Stimulated activated CD4-positive, alpha-beta T cell treated with anti-CD3 and anti-CD28 coated beads, Interleukin-4, amount 100 ng/mL, for 48 hours (primary cell): ENCODE measurements at regions not wholly inside any gene's neighbourhood (a gene's known extent, or its start where the extent isn't known, plus 50 kb on each side); places are given as distances from the start of the nearest gene placed in this dataset.
"Not testable (repeated sequence)": the region's sequence is repeated elsewhere in the genome, so short reads cannot be mapped to it uniquely, and the experiment has no call there.

ENCODE experiments used
- DNase-seq, 2 donors: peaks; one replicate each; pipeline ENCODE4 v3.0.0-alpha.2; 2020; ENCODE audit warnings: low read depth in 2 of 2

DNA sequence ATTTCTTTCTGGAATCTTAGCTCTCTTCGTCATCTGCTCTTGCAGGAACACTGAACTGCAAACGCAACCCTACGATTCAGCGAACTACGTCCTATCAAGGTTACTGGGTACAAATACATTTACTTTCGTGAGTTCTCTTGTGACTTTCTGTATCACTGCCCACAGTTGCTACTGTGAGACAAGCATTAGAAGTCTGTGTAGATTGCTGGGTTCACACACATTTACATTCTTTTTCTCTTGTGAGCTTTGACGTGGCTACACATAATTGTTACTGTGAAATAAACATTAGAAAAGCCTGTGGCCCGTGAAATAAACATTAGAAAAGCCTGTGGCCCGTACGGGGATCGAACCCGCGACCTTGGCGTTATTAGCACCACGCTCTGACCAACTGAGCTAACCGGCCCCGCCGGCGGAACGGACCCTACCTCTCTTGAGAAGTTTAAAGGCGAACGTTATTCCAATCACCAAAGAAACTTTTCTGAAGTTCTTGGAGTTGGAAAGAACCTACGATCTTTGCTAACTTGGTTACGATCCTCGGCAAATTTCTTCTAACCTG is 61.2 kb upstream of the ZNF322 start:
- not testable (repeated sequence) for DNase-seq

DNA sequence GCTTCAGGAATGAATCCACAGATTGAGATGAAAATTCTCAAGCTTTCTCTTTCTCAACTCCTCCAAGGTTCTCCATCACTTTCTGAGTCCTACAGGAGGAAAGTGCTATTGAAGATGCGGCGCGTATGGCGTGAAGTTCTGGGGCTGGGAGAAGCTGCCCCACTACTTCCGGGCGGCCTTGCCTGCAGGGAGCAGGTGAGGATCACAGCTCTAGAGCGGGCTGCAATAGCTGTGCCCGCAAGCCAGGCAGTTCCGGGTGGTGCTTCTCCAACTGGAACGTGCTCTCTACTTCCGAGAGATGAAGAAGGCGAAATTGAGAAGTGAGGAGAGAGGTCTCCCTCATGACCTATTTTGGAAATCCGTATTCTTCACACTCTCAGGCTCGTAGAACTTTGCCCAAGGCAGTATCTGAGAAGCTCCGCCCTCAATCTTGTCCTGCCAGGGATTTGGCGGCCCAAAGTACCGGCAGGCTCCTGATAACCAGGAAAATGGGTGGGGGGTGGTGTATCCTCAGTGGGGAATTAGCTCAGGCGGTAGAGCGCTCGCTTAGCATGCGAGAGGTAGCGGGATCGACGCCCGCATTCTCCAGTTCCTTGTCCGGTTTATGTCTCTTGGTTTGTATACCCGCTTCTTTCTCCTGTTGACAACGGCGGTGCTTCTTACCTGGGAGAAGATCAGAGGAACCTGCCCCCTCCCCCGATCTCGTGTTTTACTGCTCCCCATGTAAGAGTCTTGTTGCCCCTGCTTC is 70.6 kb upstream of the ZNF322 start:
- not testable (repeated sequence) for DNase-seq

DNA sequence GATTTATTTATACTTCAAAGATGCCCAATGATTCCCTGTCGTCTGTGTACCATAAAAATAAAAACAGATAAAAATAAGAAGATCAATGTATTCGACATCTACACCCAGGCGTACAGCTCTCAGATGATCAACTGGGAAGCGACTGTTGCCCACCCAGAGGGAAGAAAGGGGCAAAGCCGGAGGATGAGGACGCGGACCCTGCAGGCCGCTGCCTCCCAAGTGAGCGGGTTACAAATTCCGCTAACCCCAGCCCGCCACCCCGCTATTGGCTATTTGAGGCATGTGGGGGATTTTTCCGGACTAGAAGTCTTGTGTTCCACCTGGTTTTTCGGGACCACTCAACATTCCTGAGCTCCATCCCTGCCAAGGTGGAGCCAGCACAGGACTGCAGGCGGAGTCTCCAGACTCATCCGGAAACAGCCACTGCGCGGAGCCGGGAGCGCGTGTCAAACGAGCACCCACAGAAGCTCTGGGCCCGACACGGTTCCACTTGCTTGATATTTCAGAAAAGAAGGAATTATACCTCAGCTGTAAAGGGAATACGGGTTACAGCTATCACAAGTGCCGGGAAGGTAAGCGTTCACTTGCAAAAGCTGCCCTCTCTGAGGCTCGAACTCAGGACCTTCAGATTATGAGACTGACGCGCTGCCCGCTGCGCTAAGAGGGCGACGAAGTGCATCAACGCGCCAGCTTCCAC is 75.4 kb upstream of the ZNF322 start:
- not testable (repeated sequence) for DNase-seq

DNA sequence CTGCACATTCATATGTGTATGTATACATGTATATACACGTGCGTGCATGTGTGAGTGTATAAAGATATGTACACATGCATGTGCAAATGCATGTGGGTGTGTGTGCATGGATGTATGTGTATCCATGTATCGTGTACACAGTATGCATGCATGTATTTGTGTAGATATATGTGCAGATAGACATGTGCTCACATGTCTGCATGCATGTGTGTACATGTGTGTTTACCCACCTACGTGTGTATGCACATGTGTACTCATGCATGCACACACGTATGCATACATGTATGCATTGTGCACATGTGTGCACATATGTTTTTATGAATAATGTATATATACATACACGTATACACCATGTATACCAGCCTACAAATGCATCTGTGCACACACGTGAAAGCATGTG is 80.3 kb upstream of the ZNF322 start:
- DNase-seq: no peak

DNA sequence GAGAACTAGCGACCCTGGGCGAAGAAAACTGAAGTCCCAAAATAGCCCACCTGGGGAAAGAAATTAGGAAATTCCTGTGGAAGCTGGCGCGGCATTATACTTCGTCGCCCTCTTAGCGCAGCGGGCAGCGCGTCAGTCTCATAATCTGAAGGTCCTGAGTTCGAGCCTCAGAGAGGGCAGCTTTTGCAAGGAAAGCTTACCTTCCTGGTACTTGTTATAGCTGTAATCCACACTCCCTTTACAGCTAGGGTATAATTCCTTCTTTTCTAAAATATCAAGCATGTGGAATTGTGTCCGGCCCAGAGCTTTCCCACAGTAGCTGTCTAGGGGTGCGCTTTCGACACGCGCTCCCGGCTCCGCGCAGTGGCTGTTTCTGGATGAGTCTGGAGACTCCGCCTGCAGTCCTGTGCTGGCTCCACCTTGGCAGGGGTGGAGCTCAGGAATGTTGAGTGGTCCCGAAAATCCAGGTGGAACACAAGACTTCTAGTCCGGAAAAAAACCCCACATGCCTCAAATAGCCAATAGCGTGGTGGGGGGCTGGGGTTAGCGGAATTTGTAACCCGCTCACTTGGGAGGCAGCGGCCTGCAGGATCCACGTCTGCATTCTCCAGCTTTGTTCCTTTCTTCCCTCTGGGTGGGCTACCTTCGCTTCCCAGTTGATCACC is 83.7 kb upstream of the ZNF322 start:
- no peak for DNase-seq

DNA sequence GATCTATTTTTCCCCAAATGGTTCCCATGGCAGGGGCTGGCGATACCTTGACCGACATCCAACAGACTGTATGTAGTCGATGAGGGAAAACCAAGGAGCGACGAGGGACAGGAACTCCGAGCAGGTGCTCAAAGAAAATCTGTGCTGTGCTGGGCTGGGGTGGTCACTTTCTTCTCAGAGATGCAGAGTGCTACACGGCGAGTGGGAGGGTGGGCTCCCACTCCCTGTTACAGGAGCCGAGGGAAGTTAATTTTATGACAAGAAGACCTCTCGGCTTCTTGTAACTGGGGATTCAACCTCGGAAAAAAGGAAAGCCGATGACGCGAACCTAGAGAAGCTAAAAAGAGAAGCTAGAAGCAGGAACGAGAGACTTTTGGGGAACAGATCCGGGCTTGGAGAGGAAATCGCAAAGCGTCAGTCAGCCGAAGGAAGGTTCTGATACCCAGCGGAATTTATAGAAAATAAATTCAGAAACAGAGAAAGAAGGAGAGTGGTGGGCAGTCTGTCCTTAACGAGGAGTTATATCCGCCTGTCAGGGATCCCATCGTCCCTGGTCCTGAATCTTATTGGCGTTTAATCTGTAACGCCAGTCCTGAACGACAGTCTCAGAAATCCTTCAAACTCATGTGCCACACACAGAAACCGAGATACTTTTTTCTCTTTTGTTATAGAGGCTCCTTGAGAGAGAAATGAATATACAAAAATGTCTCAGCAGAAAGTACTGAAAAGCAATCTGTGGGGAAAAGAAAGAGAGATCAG is 84.6 kb upstream of the ZNF322 start:
- no peak for DNase-seq

DNA sequence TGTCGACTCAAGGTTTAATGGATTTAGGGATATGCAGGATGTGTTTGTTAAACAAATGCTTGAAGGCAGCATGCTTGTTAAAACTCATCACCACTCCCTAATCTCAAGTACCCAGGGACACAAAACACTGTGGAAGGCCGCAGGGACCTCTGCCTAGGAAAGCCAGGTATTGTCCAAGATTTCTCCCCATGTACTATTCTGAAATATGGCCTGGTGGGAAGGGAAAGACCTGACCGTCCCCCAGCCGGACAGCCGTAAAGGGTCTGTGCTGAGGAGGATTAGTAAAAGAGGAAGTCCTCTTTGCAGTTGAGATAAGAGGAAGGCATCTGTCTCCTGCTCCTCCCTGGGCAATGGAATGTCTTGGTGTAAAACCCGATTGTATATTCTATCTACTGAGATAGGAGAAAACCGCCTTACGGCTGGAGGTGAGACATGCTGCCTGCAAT is 85.3 kb upstream of the ZNF322 start:
- not testable (repeated sequence) for DNase-seq

DNA sequence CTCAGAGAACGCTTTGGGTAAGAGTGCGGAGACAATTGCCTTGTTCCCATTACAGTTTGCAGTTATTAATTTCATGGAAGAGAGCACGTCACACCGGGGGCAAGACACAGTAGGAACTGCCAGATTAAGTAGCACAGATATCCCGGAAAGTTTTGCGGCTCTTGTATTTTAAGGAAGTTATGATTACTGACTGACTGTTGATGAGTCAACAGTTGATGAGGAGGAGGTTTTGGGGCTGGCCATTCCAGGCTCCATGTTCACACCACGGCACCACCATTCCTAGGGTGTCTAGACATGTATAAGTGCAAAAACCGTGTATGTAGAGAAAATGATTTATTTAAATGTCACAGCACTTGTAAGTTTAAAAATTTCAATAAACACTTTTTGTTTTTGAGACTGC is 86.4 kb upstream of the ZNF322 start:
- DNase-seq: not testable (repeated sequence)

DNA sequence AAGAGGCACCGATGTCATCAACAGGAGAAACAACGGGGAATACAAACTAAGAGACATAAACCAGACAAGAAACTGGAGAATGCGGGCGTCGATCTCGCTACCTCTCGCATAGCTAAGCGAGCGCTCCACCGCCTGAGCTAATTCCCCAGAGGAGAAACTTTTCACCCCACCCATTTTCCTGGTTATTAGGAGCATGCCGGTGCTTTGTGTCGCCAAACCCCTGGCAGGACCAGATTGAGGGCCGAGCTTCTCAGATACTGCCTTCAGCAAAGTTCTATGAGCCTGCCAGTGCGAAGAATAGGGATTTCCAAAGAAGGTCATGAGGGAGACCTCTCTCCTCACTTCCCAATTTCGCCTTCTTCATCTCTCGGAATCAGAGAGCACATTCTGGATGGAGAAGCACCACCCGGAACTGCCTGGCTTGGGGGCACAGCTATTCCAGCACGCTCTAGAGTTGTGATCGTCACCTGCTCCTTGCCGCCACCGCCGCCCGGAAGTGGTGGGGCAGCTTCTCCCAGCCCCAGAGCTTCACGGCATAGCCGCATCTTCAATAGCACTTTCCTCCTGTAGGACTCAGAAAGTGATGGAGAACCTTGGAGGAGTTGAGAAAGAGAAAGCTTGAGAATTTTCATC is 89.7 kb upstream of the ZNF322 start:
- not testable (repeated sequence) for DNase-seq

DNA sequence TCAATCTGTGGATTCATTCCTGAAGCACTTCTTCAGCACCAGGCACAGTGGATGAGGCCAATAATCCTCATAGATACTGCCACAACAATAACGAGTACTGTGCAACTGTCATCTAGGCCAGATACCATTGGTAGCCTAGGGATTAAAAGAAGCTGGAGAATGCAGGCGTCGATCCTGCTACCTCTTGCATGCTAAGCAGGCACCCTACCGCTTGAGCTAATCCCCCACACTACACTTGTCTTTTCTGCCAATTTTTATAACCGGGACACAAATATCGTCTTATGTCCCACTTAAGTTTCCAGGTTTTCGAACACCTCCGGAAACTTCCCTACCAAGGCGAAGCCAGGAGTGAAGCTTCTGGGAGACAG is 90.2 kb upstream of the ZNF322 start:
- DNase-seq: not testable (repeated sequence)

DNA sequence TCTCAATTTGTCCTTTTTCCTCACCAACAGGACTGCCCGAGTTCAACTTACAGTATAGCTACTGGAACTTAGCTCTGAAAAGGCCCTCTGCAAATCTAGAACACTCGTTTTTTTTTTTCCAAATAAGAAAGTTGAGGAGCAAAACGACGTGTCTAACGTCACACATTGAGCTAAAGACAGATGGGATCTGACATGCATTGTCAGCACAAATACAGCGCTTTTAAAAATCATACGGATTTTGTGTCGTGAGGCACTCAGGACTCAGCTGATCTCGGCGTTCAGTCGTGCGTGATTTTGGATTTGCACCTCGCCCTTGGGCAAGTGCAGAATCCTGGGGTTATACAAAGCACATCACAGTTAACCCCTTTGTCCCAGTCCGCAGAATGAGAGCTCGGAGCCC is 94.7 kb upstream of the ZNF322 start:
- no peak for DNase-seq

DNA sequence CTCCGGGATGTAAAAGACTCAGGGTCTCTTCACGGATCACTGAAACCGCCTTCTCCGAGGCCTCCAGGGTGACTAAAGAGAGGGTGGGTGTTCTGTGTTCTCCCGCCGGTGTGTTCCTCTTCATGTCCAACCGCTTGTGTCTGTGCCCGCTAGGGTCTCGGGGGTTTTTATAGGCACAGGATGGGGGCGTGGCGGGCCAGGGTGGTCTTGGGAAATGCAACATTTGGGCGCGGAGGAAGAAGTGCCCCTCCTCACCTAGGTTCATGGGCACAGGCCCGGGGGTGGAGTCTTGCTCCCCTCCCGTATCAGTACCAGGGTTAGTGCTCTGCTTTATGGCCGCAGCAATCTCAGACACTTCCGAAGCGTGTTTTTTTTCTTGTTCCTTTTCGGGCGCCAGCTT is 95.3 kb upstream of the ZNF322 start:
- not testable (repeated sequence) for DNase-seq

DNA sequence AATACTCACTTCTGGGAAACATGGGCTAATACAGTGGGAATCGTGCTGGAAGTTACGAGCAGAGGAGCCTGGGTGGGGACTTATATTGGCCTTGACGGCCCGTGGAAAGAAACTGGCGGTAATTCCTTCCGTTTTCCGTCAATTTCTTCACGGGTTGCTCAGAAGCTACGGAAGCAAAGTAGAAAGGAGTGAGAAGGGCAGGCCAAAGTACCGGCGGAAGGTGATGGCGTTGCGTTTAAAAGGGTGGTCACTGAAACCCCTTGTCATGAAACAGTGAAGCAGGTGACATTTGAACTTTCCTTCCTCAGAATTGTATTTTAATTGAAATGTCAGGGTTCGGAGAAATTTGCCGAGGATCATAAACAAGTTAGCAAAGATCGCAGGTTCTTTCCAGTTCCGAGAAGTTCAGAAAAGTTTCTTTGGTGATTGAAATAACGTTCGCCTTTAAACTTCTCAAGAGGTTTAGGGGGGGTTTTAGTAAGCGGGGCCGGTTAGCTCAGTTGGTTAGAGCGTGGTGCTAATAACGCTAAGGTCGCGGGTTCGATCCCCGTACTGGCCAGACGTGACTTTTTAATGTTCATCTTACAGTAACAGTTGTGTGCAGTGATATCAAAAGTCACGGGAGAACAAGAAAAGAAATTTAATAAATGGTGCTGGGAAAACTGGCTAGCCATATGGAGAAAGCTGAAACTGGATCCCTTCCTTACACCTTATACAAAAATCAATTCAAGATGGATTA is 96.7 kb upstream of the ZNF322 start:
- DNase-seq: not testable (repeated sequence)

DNA sequence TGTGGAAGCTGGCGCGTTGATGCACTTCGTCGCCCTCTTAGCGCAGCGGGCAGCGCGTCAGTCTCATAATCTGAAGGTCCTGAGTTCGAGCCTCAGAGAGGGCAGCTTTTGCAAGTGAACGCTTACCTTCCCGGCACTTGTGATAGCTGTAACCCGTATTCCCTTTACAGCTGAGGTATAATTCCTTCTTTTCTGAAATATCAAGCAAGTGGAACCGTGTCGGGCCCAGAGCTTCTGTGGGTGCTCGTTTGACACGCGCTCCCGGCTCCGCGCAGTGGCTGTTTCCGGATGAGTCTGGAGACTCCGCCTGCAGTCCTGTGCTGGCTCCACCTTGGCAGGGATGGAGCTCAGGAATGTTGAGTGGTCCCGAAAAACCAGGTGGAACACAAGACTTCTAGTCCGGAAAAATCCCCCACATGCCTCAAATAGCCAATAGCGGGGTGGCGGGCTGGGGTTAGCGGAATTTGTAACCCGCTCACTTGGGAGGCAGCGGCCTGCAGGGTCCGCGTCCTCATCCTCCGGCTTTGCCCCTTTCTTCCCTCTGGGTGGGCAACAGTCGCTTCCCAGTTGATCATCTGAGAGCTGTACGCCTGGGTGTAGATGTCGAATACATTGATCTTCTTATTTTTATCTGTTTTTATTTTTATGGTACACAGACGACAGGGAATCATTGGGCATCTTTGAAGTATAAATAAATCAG is 106.8 kb upstream of the ZNF322 start:
- DNase-seq: not testable (repeated sequence)

DNA sequence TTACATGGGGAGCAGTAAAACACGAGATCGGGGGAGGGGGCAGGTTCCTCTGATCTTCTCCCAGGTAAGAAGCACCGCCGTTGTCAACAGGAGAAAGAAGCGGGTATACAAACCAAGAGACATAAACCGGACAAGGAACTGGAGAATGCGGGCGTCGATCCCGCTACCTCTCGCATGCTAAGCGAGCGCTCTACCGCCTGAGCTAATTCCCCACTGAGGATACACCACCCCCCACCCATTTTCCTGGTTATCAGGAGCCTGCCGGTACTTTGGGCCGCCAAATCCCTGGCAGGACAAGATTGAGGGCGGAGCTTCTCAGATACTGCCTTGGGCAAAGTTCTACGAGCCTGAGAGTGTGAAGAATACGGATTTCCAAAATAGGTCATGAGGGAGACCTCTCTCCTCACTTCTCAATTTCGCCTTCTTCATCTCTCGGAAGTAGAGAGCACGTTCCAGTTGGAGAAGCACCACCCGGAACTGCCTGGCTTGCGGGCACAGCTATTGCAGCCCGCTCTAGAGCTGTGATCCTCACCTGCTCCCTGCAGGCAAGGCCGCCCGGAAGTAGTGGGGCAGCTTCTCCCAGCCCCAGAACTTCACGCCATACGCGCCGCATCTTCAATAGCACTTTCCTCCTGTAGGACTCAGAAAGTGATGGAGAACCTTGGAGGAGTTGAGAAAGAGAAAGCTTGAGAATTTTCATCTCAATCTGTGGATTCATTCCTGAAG is 111.6 kb upstream of the ZNF322 start:
- DNase-seq: not testable (repeated sequence)

DNA sequence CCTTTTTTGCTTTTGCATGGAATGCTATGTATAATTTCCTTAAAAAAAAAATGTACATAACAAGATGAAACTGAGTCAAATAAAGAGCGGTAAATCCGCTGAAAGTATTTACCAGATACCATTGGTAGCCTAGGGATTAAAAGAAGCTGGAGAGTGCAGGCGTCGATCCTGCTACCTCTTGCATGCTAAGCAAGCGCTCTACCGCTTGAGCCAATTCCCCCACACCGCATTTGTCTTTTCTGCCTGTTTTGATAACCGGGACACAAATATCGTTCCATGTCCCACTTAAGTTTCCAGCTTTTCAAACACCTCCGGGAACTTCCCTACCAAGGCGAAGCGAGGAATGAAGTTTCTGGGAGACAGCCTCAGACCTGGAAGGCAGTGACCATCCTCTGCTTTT is 113.9 kb upstream of the ZNF322 start:
- DNase-seq: not testable (repeated sequence)

DNA sequence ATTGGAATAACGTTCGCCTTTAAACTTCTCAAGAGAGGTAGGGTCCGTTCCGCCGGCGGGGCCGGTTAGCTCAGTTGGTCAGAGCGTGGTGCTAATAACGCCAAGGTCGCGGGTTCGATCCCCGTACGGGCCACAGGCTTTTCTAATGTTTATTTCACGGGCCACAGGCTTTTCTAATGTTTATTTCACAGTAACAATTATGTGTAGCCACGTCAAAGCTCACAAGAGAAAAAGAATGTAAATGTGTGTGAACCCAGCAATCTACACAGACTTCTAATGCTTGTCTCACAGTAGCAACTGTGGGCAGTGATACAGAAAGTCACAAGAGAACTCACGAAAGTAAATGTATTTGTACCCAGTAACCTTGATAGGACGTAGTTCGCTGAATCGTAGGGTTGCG is 121.0 kb upstream of the ZNF322 start:
- DNase-seq: not testable (repeated sequence)

DNA sequence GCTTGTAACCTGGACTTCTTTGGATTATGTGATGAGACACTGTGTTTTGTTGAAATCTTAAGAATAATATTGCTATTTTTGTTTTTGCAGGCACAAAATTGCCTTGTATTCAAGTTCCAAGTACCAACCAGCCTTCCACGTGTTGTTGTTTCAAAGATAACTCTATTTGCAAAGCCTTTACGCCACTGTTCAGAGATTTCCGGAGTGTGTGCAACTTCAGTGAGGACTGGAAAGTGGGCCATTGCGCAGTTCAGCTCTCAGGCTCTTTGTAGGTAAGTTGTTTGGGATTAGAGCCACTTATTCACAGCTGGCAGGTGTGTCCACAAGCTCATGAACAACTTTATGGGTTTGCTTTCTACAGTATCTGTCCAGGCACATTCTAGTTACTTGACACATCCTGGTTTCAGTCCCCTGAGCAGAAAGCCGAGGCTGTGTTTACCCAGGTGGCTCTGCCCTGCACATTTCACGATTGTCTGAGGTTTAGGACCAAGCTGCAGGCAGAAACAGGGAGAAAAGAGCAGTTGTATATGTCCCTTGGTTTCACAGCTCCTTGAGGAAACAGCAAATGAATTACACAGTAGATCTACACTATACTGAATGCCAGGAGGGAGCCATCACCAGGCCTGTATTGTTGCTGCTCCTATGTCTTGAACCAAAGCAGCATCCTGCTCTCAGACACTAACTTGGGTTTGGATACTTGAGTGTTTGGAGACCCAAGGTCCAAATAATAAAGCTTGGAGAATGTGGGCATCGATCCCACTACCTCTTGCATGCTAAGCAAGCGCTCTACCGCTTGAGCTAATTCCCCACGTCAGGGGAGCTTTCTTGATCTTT is 136.1 kb upstream of the ZNF322 start:
- not testable (repeated sequence) for DNase-seq
